AG10803 (cell line): ENCODE measurements at regions not wholly inside any gene's neighbourhood (a gene's known extent, or its start where the extent isn't known, plus 50 kb on each side); places are given as distances from the start of the nearest gene placed in this dataset.

Experiments
- DNase-seq: peaks from one replicate; pipeline ENCODE4 v3.0.0; 2010; ENCODE audit warnings: low read depth
- H3K4me3 ChIP-seq: 2 replicates; pipeline ENCODE4 v1.5.1; 2011; ENCODE audit warnings: mild to moderate bottlenecking, low read length, control low read depth
- CTCF ChIP-seq: conservative IDR thresholded peaks from 2 replicates; pipeline ENCODE4 v1.5.1; 2011; ENCODE audit warnings: mild to moderate bottlenecking, low read length, control low read depth, inconsistent platforms

DNA sequence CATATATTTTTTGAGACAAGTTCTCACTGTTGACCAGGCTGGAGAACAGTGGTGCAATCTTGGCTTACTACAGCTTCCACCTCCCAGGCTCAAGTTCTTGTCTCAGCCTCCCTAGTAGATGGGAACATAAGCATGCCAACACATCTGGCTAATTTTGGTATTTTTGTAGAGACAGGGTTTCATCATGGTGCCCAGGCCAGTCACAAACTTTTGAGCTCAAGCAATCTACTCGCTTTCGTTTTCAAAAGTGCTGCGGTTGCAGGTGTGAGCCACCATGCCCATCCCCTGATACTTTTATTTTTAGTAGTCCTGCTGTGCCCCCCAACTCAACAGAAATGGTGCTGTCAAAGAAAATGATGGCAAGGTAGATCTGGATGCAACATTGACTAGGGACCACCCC, 1127.3 kb downstream of the SUCLG1 start:
- TF ChIP-seq CTCF, result no peak
- no peak for DNase-seq
- H3K4me3 ChIP-seq, result no peak overlapping the region

- no peak for TF ChIP-seq CTCF
- no peak overlapping the region for H3K4me3 ChIP-seq
- DNase-seq, result no peak
Observed at GRCh38 chr2:83323038-83323437, 1136.0 kb downstream of the SUCLG1 start.

DNA sequence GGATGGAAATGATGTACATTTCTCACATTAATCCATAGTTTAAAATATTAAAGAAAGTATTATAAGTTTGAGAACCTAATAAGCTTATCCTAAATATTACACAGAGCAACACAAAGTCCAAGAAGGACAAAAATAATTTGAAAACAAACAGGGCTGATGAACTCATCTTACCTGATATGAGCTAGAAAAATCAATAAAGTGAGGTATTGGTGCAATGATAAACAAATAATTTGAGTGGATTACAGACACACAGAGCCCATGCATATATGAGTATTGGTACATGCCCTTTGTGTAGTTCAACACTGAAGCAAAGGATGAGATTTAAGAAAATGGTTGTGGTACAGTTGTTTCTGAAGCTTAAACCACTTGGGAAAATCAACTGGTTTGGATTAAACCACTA, 1139.0 kb downstream of the SUCLG1 start:
- no peak for TF ChIP-seq CTCF
- no peak for DNase-seq
- no peak overlapping the region for H3K4me3 ChIP-seq

GRCh38 chr2:83305758-83306378, 1153.2 kb downstream of the SUCLG1 start:
- no peak overlapping the region for H3K4me3 ChIP-seq
- DNase-seq, result no peak
- TF ChIP-seq CTCF, result no peak

DNA sequence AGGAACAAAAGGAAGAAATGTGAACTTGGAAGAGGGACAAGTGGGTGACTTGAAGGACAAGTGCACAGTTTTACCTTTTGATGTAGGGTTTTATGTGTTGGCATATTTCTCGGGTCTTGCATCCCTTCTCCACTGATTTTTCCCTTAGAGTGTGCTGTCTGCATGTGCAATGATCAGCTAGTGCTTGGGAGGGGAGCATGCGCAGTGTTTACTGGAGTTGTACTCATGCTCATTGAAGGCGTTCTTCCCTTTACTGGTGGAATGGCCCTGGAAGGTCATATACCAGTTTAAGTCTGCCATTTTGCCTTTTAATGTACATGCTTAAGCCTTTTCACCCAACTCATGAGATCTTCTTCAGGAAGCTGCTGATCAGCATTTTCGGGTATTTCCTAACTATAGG, 1168.0 kb downstream of the SUCLG1 start:
- DNase-seq, result no peak
- no peak overlapping the region for H3K4me3 ChIP-seq

DNA sequence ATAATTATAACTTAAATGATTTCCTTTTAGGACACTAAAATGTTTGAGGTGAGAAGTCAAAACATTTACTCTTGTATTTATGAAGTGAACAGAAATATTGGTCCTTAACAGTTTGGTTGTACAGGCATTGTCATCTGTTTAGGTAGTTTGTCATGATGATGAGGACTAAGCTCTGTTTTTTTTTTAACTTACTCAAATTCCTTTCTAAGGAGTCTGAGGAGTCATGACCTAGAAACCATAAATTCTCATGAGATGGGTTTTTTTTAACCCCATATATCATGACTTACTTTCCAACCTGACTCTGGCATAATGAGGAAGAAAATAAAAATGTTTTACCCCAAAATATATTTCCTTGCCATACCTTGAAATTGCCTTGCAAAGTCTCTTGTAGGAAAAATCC, 1176.2 kb downstream of the SUCLG1 start:
- TF ChIP-seq CTCF, result no peak
- DNase-seq, result no peak
- H3K4me3 ChIP-seq, result no peak overlapping the region

More for the DNA sequence above, 1168.0 kb downstream of the SUCLG1 start:
- no peak for TF ChIP-seq CTCF

DNA sequence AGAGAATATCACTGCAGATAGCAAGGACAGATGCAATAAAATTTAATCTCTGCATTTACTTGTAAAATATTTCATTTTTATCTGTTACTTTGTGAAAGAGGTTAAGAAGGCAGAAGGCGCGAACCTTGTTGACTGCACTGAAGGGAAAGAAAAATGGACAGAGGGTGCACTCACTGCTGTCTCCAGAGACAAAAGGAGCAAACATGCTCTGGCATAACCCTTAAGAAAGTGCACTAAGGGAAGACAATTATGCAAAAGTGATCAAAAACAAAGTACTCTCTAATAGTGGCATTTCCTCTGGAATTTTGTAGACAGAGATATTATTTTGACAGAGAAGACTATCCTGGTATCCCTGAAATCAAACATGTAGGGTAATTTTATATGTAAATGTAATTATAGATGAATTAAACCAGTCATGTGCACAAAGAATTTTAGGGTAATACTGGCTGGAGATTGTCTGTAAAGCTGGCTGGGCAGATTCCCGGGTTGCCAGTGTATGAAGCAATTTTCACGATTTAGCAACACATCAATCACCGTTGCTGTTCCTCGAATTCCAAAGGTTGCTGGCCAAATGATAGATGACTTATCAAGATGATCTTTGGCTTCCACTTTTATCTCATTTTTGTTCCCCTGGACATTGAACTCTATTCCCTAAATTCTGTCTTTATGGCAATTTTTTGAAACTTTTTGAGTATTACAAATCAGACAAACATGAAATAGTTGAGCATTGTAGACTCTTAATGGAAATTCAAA, 1176.9 kb downstream of the SUCLG1 start:
- no peak for DNase-seq
- no peak for TF ChIP-seq CTCF
- H3K4me3 ChIP-seq, result no peak overlapping the region
